ENCODE measurements at regions not wholly inside any gene's neighbourhood (a gene's known extent, or its start where the extent isn't known, plus 50 kb on each side); places are given as distances from the start of the nearest gene placed in this dataset.

DNA sequence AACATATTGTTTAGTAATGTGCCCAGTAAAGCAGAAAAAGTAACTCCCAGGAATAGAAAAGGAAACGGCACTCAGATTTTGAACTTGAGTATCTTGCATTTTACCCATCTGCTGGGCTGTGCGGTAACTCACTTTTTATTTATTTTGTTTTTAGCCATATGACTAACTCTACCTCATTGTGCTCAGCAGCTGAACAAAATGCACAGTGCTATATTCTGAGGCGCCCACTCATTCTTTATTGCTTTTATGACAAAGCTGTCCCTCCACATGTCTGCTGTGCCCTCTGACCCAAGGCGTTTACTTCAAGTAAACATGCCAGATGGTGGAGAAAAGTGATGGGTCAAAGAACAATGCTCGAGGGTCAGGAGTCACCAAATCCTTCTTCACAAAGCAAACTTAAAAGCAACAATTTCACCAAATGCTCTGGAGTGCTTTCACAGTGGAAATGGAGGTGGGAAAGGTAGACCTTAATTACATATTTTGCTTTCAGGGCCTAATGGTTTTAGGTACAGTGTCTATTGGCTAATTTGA, 215.2 kb upstream of the ELAVL2 start:
- TF ChIP-seq EZH2phosphoT487 (IDR thresholded peaks at IDR 0.05; ENCODE audit: insufficient read depth, low read depth) (no peak), EZH2 (IDR thresholded peaks at IDR 0.05; ENCODE audit: insufficient read depth, poor library complexity, severe bottlenecking) (no peak)
